ENCODE measurements at regions not wholly inside any gene's neighbourhood (a gene's known extent, or its start where the extent isn't known, plus 50 kb on each side); places are given as distances from the start of the nearest gene placed in this dataset.

DNA sequence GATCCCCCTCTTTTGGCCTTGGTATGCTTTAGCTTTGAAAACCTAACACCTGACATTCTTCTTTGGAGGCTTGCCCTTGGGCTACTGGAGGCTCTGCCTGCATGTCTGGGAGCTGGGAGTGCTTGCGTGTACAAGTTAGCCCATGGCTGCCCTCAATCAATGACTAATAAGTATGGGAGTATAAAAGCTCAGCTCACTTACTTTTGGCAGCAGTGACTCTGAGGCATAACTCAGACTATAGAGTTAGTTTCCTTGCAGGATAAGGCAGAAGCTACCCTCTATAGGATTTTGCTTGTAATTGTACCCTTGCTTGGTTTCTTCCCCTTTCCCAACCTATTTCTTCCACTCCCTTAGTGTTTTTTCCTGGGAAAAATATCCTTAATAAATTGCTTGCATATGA is 247.9 kb downstream of the PPP1R2C start:
- TF ChIP-seq UBTF (IDR thresholded peaks at IDR 0.05; ENCODE audit: borderline replicate concordance in 1 of 2, low read depth in 2 of 2, low read length in 2 of 2) = no peak
- TF ChIP-seq CTCF (IDR thresholded peaks at IDR 0.05 in 2 of 3, conservative IDR thresholded peaks at IDR 0.05 in 1 of 3; ENCODE audit: insufficient read depth in 2 of 3, low read depth in 1 of 3, low read length in 3 of 3) = no peak
- TF ChIP-seq IRF1 (CRISPR knock-in tag; IDR thresholded peaks at IDR 0.05; ENCODE audit: borderline replicate concordance) = no peak
- no peak for TF ChIP-seq ZNF592 (IDR thresholded peaks at IDR 0.05)
- no peak for TF ChIP-seq NRF1 (conservative IDR thresholded peaks at IDR 0.05 in 1 of 2, IDR thresholded peaks at IDR 0.05 in 1 of 2)
- TF ChIP-seq RCOR1 (IDR thresholded peaks at IDR 0.05; ENCODE audit: borderline replicate concordance in 1 of 2, low read depth in 2 of 2, low read length in 2 of 2) = no peak
- TF ChIP-seq SP2 (IDR thresholded peaks at IDR 0.05; ENCODE audit: extremely low read depth, low read depth, low read length, poor library complexity, severe bottlenecking) = no peak
- no peak for TF ChIP-seq GABPA (tag; conservative IDR thresholded peaks at IDR 0.05; ENCODE audit: low read depth)
